HG03565 (cell line): ENCODE measurements at regions not wholly inside any gene's neighbourhood (a gene's known extent, or its start where the extent isn't known, plus 50 kb on each side); places are given as distances from the start of the nearest gene placed in this dataset.
"Not testable (repeated sequence)": the region's sequence is repeated elsewhere in the genome, so short reads cannot be mapped to it uniquely, and the experiment has no call there.

Source experiments
- ATAC-seq: cut with Tn5 transposase; IDR thresholded peaks from one replicate; pipeline ENCODE4 v1.9.1; 2021; ENCODE audit warnings: mild to moderate bottlenecking, moderate library complexity; ENCODE audit not compliant: unreplicated experiment

GRCh38 chr3:125791021-125791420 lies 178.0 kb upstream of the ROPN1B start:
- not testable (repeated sequence) for ATAC-seq

GRCh38 chr3:125810010-125810409 lies 159.0 kb upstream of the ROPN1B start:
- not testable (repeated sequence) for ATAC-seq

- not testable (repeated sequence) for ATAC-seq
Observed at GRCh38 chr3:125822175-125822574, 146.8 kb upstream of the ROPN1B start.

DNA sequence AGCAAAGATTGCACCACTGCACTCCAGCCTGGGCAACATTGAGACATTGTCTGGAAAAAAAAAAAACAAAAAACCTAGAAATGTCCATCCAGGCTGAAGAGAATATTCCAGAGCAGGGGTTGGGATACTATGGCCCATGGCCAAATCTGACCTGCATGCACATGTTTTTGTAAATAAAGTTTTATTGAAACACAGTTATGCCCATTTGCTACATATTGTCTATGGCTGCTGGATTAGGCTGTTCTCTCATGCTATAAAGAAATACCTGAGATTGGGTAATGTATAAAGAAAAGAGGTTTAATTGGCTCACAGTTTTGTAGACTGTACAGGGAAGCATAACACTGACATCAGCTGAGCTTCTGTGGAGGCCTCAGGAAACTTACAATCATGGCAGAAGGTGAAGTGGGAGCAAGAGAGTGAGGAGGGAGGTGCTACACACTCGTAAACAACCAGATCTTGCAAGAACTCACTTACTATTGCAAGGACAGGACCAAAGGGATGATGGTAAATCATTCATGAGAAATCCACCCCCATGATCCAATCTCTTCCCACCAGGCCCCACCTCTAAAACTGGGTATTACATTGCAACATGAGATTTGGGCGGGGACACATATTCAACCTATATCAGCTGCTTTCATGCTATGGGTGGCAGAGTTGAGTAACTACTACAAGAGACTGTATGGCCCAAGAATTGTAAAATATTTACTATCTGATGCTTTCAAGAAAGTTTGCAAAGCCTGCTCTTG lies 137.8 kb upstream of the ROPN1B start:
- not testable (repeated sequence) for ATAC-seq

DNA sequence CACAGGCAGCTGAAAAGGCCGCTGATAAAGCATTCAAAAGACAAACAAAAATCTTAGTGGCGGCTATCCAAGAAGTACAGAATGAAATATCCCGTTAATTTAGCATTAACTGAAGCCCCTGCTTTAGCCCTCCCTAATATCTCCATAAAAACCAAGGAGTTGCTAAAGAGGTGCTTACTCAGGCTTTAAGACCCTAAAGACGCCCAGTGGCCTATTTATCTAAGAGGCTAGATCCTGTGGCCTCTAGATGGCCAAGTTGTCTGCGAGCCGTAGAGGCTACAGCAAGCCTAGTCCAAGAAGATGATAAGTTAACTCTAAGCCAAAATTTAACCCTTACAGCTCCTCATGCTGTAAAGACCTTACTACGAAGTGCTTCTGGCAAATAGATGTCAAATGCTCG lies 133.4 kb upstream of the ROPN1B start:
- ATAC-seq, result not testable (repeated sequence)

DNA sequence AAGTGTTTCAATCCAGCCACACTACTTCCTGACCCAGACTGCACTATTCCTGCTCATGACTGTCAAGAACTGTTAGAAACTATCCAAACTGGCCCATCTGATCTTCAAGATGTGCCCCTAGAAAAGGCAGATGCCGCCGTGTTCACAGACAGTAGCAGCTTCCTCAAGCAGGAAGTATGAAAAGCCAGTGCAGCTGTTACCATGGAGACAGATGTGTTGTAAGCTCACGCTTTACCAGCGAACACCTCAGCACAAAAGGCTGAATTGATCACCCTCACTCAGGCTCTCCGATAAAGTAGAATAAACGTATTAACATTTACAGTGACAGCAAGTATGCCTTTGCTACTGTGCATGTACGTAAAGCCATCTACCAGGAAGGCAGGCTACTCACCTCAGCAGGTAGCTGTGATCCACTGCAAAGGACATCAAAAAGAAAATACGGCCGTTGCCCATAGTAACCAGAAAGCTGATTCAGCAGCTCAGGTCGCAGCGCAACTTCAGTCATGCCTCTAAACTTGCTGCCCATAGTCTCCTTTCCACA lies 132.9 kb upstream of the ROPN1B start:
- not testable (repeated sequence) for ATAC-seq

DNA sequence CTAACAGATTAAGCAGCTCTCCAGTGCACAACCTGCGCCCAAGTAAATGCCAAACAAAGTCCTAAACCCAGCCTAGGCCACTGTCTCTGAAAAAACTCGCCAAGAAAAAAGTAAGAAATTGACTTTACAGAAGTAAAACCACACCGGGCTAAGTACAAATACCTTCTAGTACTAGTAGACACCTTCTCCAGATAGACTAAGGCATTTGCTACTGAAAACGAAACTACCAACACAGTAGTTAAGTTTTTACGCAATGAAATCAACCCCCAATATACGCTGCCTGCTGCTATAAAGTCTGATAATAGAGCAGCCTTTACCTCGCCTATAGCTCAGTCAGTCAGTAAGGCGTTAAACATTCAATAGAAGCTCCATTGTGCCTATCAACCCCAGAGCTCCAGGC lies 132.2 kb upstream of the ROPN1B start:
- not testable (repeated sequence) for ATAC-seq

GRCh38 chr3:125838857-125839256 lies 130.1 kb upstream of the ROPN1B start:
- ATAC-seq, result not testable (repeated sequence)

DNA sequence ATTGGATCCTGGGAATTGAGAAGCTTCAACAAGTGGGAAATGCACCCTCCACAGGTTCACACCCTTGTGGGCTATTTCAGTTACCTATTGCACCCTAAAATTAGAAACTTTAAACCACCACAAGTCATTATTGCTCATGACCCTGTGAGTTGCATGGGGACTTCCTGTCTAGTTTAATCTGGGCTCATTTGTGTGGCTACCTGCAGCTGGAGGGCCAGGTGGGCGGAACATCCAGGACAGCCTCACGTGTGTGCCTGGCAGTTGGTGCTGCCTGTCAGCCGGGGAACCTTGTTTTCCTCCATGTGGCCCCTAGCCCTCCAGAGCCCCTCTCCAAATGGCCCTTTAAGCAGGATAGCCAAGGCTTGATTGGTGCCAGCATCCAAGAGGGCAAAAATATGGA lies 128.5 kb upstream of the ROPN1B start:
- ATAC-seq, result not testable (repeated sequence)

- ATAC-seq, result not testable (repeated sequence)
Observed at GRCh38 chr3:125847966-125848365, 121.0 kb upstream of the ROPN1B start.

GRCh38 chr3:125855006-125855405 lies 114.0 kb upstream of the ROPN1B start:
- ATAC-seq, result not testable (repeated sequence)

DNA sequence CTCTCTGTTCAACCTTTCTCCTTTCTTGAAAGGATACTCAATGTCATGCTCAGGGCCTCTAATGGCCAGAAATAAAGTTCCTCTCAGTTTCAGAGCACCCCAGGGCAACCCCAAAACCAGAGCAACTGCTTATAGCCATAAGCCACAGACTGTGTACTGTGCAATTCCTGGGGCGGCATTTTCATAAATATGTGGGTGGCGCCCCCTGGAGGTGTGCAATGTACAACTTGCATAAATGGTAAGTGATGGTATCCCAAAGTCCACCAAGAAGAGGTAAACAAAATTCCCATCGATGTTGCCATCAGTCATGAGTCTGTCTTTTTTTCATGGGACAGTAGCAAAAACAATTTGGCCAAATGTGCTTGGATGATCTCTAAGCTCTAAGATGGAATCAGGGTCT lies 108.4 kb upstream of the ROPN1B start:
- ATAC-seq, result not testable (repeated sequence)

DNA sequence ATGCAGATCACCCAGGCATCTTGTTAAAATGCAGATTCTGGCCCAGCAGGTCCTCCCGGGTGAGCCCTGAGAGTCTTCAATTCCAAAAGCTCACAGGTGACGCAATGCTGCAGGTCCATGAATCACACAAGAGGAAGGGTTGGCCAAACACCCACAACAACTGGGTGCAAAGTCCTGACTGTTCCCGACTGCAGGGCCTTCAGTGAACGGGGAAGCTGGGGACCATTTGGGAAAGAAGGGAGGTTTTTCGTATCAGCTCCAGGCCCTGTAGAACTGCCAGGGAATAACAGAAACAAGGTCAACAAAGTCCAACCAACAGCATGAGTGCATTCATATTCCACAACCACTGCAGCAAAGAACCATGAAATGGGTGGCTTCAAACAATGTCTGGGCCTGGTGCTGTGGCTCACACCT lies 106.1 kb upstream of the ROPN1B start:
- ATAC-seq, result not testable (repeated sequence)

DNA sequence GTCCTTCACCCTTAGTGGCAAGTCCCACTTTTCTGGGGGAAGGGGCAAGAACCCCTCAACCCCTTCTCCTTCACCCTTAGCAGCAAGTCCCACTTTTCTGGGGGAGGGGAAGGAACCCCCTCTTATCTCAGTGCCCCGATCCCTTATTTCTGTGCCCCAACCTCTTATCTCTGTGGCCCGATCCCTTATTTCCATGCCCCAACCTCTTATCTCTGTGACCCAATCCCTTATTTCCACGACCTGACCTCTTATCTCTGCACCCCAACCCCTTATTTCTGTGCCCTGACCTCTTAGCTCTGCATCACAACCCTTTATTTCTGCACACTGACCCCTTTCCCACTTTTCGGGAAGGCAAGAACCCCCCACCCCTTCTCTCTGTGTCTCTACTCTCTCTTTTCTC lies 104.4 kb upstream of the ROPN1B start:
- not testable (repeated sequence) for ATAC-seq

GRCh38 chr3:125886006-125886405 lies 83.0 kb upstream of the ROPN1B start:
- not testable (repeated sequence) for ATAC-seq

DNA sequence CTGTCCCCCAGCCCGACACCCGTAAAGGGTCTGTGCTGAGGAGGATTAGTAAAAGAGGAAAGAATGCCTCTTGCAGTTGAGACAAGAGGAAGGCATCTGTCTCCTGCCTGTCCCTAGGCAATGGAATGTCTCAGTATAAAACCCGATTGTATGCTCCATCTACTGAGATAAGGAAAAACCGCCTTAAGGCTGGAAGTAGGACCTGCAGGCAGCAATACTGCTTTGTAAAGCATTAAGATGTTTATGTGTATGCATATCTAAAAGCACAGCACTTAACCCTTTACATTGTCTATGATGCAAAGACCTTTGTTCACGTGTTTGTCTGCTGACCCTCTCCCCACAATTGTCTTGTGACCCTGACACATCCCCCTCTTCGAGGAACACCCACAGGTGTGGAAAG lies 69.8 kb upstream of the ROPN1B start:
- ATAC-seq, result not testable (repeated sequence)

DNA sequence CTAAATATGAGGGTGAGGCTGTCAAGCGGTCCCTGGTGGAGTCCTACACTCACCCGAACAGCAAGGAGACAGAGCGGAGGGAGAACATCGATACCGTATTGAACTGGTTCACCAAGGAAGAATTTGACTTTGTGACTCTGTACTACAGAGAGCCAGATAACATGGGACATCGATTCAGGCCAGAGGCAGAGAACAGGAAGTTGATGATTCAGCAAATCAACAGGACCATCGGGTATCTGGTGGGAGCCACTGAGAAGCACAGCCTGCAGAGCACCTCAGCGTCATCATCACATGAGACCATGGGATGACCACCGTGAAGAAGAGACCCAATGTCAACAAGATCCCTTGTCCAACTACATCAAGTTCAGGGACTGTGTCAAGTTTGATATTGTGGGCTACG lies 67.5 kb upstream of the ROPN1B start:
- not testable (repeated sequence) for ATAC-seq

DNA sequence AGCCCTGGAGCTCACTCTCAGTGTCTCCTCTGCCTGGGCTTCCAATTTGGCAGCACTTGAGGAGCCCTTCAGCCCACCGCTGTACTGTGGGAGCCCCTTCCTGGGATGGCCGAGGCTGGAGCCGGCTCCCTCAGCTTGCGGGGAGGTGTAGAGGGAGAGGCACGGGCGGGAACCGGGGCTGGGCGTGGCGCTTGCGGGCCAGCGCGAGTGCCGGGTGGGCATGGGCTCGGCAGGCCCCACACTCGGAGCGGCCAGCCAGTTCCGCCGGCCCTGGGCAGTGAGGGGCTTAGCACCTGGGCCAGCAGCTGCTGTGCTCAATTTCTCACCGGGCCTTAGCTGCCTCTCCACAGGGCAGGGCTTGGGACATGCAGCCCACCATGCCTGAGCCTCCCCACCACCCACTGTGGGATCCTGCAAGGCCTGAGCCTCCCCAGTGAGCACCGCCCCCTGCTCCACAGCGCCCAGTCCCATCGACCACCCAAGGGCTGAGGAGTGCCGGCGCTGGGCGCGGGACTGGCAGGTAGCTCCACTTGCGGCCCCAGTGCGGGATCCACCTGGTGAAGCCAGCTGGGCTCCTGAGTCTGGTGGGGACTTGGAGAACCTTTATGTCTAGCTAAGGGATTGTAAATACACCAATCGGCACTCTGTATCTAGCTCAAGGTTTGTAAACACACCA lies 65.1 kb upstream of the ROPN1B start:
- not testable (repeated sequence) for ATAC-seq

- not testable (repeated sequence) for ATAC-seq
Observed at GRCh38 chr3:125907279-125907678, 61.7 kb upstream of the ROPN1B start.

DNA sequence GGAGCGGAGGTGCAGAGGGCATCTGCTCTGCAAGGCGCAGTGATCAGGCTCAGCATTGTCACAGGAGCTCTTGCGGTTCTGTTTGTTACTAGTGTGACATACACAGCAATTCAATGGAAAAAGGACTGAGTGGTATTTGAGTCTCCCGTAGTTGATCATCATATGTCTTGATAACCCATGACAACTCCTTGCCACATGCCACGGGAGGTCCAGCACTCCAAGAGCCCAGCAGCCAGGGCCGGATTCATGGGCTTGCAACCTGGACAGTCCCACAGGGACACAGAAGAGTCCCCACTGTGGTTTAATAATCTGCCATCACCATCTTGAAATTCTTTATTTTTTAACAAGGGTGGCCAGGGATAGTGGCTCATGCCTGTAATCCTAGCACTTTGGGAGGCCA lies 58.1 kb upstream of the ROPN1B start:
- not testable (repeated sequence) for ATAC-seq

GRCh38 chr3:125914608-125915436 lies 54.2 kb upstream of the ROPN1B start:
- not testable (repeated sequence) for ATAC-seq
